ENCODE measurements at regions not wholly inside any gene's neighbourhood (a gene's known extent, or its start where the extent isn't known, plus 50 kb on each side); places are given as distances from the start of the nearest gene placed in this dataset.

DNA sequence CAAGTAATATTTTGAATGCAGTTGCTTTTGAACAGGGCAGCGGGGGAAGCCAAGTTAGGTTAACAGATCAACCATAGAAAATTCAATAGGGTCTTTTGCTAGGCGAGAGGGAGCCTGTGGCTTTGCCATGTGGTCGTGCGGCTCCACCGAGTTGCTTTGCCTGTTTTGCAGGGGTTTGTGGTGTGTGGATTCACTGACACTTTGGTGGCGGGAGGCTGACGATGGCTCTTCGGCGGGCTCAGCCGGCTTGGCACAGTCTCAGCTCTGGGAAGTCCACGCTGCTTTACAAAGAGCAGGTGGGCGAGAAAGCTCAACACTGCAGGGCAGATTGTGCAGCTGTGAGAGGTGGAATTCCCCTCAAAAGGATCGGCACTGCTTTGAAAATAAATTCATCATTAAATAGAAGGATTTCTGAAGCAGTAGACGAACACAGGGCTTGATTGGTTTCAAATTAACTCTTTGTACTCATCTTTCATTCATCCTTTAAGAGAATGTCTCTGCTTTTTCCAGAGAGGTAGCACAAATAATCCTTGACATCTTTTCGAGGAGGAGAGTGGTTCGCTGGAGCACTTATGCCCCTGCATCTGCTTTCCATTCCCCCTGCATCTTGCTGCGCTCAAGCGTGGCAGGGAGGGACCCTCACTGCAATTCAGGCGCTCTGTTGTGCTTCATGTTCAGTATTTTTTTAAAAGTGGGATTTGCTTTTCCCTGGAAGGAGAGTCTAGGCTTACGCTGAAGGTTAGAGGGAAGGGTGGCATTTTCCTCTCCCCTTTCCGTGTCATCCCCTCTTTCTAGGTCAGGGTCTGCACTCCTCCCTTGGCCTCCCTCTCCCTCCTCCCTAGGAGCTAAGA lies 201.8 kb upstream of the LEF1 start:
- TF ChIP-seq POLR2AphosphoS5 (IDR thresholded peaks at IDR 0.05; ENCODE audit: low read depth, low read length), result no peak
- no peak for TF ChIP-seq POLR2A (IDR thresholded peaks at IDR 0.05; ENCODE audit: low read depth, low read length)
- no peak for TF ChIP-seq POU2F2 (IDR thresholded peaks at IDR 0.05; ENCODE audit: low read depth, low read length)
- TF ChIP-seq SPI1 (IDR thresholded peaks at IDR 0.05; ENCODE audit: low read depth, low read length), result no peak
- no peak for TF ChIP-seq TAF1 (IDR thresholded peaks at IDR 0.05; ENCODE audit: low read depth, low read length)
- TF ChIP-seq PAX5 (IDR thresholded peaks at IDR 0.05; ENCODE audit: insufficient read depth, low read length, severe bottlenecking), result no peak
- no peak for FAIRE-seq
- no peak for DNase-seq (ENCODE audit: insufficient read length, low spot score)

DNA sequence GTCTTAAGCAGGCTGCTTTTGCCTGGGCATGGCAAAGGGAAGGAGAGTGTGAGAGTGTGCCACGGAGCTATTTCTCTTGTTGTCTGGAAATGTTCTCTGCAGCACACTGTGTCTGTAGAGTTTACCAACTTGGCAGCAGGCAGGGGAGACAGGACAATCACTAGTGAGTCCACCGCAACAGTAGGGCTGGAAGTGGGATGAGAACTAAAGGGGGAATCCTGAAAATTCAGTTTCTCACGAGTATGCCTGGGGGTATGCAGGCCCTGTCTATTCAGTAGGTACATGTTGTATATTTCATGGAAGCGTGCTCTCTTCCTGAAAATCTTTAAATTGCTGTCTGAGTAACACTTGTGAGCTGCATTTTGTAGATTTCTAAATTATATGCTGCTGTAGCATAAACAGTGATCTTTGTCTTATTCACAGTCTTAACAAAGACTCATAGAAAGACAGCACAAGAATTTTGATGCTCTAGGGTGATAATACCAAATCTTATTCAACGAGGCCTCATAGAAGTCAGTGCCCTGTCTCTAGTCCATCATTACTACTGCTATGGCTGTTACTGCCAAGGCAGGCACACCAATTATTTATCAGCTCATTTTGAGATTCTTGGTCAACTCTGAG lies 200.4 kb upstream of the LEF1 start:
- no peak for FAIRE-seq
- no peak for DNase-seq (ENCODE audit: insufficient read length, low spot score)

DNA sequence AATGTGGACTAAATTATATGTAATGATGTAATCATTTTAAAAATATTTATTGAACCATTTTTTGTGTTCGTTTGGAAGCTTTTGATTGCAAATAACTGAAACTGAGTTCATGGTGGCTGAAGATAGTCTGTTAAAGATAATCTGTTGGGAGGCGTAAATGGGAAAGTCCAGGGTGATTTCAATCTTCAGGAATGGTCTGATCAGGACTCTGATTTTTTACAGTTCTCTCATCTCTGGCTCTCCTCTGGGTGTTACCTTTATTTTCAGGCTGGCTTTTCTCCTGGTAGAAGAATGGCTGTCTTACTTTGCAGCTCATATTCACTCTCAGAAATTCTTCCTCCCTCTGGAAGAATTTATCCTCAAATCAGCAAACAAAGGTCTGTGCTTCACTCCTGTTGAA lies 199.0 kb upstream of the LEF1 start:
- no peak for FAIRE-seq
- TF ChIP-seq POU2F2 (IDR thresholded peaks at IDR 0.05; ENCODE audit: low read depth, low read length), result no peak
- no peak for DNase-seq (ENCODE audit: insufficient read length, low spot score)

More for the DNA sequence above, 200.4 kb upstream of the LEF1 start:
- no peak for TF ChIP-seq POLR2A (IDR thresholded peaks at IDR 0.05; ENCODE audit: low read depth, low read length)
- TF ChIP-seq POU2F2 (IDR thresholded peaks at IDR 0.05; ENCODE audit: low read depth, low read length), result no peak

DNA sequence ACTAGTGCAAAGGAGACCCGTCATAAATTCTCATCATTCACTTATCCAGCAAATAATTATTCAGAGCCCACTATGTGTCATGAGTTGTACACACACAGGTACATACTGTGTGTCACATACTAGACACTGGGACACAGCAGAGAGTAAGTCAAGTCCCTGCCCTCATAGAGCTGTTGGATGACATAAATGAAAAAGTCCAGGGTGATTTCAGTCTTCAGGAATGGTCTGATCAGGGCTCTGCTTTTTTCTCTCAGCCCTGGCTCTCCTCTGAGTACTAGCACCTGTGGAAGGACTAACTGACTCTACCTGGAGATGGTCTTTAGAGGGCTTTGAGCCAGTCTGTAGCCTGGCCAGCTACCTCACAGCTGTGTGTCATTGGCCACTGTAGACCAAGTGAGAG lies 198.0 kb upstream of the LEF1 start:
- TF ChIP-seq POLR2A (IDR thresholded peaks at IDR 0.05; ENCODE audit: low read depth, low read length), result no peak
- no peak for TF ChIP-seq POLR2AphosphoS5 (IDR thresholded peaks at IDR 0.05; ENCODE audit: low read depth, low read length)
- no peak for TF ChIP-seq PAX5 (IDR thresholded peaks at IDR 0.05; ENCODE audit: insufficient read depth, low read length, severe bottlenecking)
- TF ChIP-seq TAF1 (IDR thresholded peaks at IDR 0.05; ENCODE audit: low read depth, low read length), result no peak
- no peak for TF ChIP-seq SPI1 (IDR thresholded peaks at IDR 0.05; ENCODE audit: low read depth, low read length)
- no peak for TF ChIP-seq POU2F2 (IDR thresholded peaks at IDR 0.05; ENCODE audit: low read depth, low read length)
- DNase-seq (ENCODE audit: insufficient read length, low spot score), result no peak
- FAIRE-seq, result no peak

DNA sequence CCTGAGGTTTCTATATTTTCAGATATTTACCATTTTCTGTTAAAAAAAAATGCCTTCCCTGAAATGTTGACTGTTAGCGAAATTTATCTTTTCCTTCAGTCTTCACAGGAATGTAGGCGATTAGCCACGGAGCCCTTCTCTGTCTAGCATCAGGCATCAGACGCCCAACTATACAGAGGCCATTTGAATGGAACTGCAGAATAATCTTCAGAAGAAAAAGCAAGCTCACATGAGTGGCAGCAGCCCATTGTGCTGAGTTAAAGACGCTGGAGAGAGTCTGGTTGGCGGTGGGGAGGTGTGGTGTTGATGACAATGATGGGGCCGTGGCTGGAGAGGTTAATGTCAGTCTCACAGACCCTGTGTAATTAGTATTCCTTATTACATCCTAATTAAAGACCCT lies 196.8 kb upstream of the LEF1 start:
- FAIRE-seq (no peak), DNase-seq (ENCODE audit: insufficient read length, low spot score) (no peak)
- no peak for TF ChIP-seq SPI1 (IDR thresholded peaks at IDR 0.05; ENCODE audit: low read depth, low read length)

DNA sequence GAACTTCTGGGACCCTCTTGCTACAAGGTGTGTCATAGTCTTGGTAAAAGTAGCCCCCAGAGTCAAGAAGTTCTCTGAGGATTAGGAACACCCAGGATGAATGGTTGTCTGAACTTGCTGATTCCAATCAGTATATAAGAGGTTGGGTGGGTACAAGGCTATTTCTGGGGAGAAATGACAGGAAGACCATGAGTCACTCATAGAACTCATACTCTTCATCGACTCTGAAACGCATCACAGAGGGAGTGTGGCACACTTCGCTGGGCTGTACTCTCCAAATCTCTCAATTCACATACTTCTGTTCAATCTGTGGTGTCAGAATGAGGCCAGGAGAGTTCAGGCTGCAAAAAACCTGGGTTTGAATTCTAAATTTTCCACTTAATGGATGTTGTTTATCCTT lies 193.2 kb upstream of the LEF1 start:
- DNase-seq (ENCODE audit: insufficient read length, low spot score), result no peak
- no peak for TF ChIP-seq TAF1 (IDR thresholded peaks at IDR 0.05; ENCODE audit: low read depth, low read length)
- TF ChIP-seq SPI1 (IDR thresholded peaks at IDR 0.05; ENCODE audit: low read depth, low read length), result no peak
- TF ChIP-seq POU2F2 (IDR thresholded peaks at IDR 0.05; ENCODE audit: low read depth, low read length), result no peak
- no peak for TF ChIP-seq POLR2AphosphoS5 (IDR thresholded peaks at IDR 0.05; ENCODE audit: low read depth, low read length)
- FAIRE-seq, result no peak

DNA sequence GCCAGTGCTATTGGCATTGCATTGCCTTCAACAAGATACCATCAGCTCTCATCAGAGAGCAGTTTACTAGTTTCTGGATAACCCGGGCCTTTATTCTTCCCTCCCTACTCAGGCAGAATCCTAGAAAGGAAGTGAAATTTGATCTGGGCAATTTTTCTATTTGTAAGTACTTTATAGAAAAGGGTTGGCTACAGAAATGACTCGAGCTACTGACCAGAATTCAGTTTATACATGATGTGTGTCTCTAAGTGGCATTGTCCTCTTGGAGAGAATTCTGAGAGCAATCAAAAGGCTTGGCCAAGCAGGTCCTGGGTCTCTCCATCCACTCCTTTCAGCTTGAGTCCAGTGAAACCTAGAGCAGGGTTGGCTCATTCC lies 192.7 kb upstream of the LEF1 start:
- FAIRE-seq (no peak), DNase-seq (ENCODE audit: insufficient read length, low spot score) (no peak)
- TF ChIP-seq POU2F2 (IDR thresholded peaks at IDR 0.05; ENCODE audit: low read depth, low read length) (no peak), TAF1 (IDR thresholded peaks at IDR 0.05; ENCODE audit: low read depth, low read length) (no peak), PAX5 (IDR thresholded peaks at IDR 0.05; ENCODE audit: insufficient read depth, low read length, severe bottlenecking) (no peak), POLR2AphosphoS5 (IDR thresholded peaks at IDR 0.05; ENCODE audit: low read depth, low read length) (no peak), SPI1 (IDR thresholded peaks at IDR 0.05; ENCODE audit: low read depth, low read length) (no peak), POLR2A (IDR thresholded peaks at IDR 0.05; ENCODE audit: low read depth, low read length) (no peak)

DNA sequence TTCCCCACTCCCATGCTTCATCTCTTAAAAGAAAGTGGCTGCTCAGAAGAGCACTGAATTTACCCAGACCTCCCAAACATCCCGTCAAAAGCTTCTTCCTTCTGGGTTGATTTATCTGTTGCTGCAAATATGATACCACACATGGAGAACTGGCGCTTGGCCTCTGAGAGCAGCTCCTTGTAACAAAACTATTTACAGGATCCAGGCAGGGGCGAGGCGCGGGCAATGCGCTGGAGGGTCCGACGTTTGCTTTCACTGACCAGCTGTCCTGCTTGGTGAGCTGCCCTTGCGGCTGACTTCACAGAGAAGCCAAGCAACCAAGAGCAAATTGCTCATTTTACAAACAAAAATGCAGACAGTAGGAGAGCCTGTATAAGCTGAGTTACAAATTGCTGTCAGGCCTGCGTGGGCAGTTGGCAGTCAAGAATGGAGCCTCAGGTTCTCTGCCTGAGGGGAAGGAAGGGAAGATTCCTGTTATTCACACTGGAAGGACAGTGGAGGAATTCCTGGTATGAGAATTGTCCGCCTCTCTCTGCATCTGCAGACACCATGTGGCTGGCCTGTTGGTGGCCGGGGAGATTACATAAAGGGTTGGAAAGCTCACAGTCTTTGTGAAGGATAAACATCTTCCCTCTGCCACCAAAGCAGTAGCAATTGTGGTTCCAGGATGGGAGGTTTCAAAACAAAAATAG lies 192.2 kb upstream of the LEF1 start:
- no peak for FAIRE-seq
- DNase-seq (ENCODE audit: insufficient read length, low spot score), result no peak
- TF ChIP-seq PAX5 (IDR thresholded peaks at IDR 0.05; ENCODE audit: insufficient read depth, low read length, severe bottlenecking), result no peak
- no peak for TF ChIP-seq SPI1 (IDR thresholded peaks at IDR 0.05; ENCODE audit: low read depth, low read length)
- no peak for TF ChIP-seq POLR2A (IDR thresholded peaks at IDR 0.05; ENCODE audit: low read depth, low read length)
- no peak for TF ChIP-seq POLR2AphosphoS5 (IDR thresholded peaks at IDR 0.05; ENCODE audit: low read depth, low read length)

DNA sequence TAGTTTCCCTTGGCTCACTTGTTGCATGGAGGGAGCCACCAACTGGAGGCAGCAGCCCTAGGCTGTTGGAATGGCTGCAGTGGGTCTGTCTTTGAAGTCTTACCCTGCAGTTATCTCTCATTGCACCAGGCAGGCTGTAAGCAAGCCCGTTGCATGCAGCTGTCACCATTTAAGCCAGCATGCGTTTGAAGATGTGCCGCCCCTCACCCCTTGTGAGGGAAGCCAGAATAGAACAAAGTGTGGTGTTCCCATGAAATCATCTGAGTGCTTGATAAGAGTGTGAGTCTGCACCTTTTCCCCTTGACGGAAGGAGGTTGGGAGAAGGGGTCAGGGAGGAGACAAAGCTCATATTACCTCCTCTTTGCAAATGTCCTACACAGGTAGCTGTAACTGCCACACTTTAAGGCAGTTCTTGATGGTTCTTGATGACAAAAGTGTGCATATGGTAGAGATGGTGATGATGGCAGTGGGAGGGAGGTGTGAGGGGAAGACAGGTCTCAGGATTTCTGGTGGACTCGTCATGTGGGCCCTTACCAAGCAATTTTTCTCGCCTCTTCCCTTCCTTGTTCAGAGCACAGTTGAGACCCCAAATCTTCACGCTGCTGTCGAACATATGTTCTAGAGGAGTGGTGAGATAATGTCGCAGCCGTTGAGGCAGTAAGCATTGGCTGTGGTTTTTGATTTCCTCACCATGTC lies 191.4 kb upstream of the LEF1 start:
- FAIRE-seq (no peak), DNase-seq (ENCODE audit: insufficient read length, low spot score) (no peak)
- TF ChIP-seq POLR2A (IDR thresholded peaks at IDR 0.05; ENCODE audit: low read depth, low read length) (no peak), PAX5 (IDR thresholded peaks at IDR 0.05; ENCODE audit: insufficient read depth, low read length, severe bottlenecking) (no peak), TAF1 (IDR thresholded peaks at IDR 0.05; ENCODE audit: low read depth, low read length) (no peak)

Measured in GM12891 (cell line).